UCSD-AML1 (cell line): ENCODE measurements at regions not wholly inside any gene's neighbourhood (a gene's known extent, or its start where the extent isn't known, plus 50 kb on each side); places are given as distances from the start of the nearest gene placed in this dataset.

Experiments
- DNase-seq: peaks from one replicate; lab custom pipeline; 2025; ENCODE audit not compliant: unreplicated experiment; lab: John Stamatoyannopoulos, UW

DNA sequence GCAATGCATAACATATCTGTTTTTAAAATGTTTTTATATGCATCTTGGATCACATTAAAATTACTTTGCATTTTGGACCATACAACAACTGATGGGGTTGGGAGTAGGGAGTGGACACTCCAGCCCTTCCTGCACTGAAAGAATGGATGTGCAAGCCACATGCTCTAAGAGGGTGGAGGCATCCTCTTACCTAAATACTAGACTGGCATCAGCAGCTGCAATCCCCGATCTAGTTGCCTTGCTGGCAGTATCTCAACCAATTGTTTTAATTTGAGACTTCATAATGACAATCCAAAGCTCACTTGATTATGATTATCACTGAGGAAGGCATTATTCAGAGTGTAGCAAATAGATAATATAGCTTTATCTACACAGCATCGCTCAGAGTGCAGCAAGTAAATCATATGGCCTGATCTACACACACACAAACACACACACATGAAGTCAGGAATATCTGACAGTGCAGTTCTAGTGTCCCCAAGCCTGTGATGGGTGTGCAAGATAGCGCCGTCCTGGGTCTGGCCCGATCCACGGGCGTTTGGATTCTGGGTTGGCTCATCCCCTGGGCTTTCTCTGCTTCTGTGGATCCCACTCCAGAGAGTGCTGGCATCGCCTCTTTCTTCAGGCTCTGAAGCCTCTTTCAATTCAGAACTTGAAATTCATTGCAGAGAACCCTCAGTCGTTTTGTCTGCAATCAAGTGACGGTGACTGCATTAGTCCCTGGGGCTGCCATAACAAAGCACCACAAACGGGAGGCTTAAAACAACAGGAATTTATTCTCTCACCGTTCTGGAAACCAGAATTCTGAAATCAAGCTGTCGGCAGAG, 181.3 kb downstream of the ETS2 start:
- no peak for DNase-seq

DNA sequence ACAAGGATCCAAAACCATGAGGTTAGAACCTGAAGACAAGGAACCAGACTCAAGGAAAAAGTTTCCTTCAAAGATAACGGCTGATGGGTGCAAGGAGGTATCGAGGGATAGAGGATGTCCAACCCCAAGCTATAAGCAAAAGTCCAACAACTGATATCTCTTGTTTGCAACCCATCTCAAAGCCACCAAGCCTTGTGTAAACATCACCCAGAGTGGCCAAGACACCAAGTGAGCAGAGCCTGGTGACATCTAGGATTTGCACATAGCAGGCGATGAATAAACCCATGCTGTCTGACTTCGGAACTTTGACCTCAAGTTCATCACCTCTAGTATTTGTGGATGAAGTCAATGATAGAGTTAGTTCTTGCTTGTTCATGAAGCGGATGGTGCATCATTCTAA, 180.7 kb downstream of the ETS2 start:
- DNase-seq, result no peak

DNA sequence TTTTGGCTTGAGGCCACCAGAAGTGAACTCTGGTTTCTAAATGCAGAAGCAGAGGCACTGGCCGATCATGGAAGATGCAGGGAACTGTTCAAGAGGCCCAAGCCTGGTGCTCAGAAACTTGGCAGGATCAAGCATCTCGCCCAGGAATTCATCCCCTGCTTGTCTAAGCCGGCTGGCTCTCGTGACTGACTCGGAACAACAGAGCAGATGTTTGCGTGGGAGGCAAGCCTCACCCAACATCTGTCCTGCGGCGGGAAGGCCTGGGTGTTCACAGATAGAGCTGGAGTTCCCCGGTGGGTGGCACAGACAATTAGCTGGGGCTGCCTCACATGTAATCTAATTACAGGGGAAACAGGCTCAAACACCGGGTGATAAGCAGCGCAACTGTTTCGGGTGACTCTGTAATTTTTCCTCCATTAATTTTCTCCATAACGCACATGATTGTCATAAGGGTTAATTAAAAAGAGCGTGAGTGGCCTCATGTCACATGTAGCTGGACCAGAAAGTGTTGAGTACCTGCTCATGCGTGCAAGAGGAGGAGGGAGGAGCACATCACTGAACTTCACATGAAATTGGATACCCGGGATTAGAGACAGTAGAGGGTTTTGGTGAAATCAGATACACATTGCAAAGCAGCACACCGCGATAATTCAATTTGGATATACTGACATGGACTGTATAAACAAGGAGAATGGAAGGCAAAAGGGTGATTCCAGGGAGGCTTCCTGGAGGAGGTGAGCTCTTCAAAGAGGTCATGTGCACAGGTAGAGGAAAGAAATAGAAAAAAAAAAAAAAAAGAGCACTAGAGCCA, 180.0 kb downstream of the ETS2 start:
- DNase-seq, result peak; percentile 94

DNA sequence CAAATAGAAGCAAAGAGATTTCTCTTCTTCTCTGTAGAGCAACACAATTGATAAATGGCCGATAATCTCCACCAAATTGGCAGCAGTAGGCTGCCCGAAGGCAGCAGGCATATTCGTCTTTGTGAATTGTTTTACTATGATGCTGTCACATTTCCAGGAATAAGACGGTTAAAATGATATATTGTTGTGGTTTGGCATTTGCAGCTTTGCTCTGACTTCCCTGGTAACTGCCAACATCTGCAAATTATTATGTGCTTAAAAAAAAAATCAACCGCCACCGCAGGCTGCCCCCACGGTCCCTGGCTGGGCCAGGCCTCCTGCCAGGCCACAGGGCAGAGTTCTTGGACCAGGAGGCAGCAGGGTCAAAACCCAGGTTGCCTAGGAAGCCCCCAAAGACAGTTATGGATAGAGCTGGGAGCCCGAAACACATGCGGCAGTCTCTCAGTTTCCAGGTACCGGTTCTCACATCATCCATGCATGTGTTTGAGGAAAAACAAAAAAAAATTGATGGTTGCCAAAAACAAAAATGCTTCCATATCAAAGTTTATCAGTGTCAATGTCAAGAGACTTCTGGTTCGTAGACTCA, 179.3 kb downstream of the ETS2 start:
- peak; percentile 81 for DNase-seq

DNA sequence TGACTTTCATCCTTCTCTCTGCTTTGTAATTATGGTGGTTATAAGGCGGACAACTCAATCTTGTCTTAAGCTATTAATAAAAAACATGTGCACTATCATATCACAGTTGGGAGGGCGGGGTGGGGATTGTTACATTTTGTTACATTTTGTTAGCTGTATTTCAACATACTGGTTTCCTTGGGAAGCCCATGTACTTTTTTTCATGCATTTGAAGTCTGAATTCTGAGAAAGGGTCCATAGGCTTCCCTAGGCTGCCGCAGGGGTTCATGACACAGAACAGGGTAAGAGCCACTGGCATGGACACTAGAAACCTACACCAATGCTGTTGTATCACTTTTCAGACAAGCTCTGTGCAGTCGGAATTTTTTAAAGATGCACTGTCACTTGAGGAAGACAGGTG, 178.8 kb downstream of the ETS2 start:
- DNase-seq, result no peak

DNA sequence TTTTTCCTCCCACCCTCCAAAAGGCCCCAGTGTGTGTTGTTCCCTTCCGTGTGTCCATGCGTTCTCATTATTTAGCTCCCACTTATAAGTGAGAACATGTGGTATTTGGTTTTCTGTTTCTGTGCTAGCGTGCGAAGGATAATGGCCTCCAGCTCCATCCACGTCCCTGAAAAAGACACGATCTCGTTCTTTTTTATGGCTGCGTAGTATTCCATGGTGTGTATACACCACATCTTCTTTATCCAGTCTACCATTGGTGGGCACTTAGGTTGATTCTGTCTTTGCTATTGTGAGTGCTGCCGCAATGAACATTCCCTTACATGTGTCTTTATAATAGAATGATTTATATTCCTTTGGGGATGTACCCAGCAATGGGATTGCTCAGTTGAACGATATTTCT, 177.8 kb downstream of the ETS2 start:
- DNase-seq, result no peak

DNA sequence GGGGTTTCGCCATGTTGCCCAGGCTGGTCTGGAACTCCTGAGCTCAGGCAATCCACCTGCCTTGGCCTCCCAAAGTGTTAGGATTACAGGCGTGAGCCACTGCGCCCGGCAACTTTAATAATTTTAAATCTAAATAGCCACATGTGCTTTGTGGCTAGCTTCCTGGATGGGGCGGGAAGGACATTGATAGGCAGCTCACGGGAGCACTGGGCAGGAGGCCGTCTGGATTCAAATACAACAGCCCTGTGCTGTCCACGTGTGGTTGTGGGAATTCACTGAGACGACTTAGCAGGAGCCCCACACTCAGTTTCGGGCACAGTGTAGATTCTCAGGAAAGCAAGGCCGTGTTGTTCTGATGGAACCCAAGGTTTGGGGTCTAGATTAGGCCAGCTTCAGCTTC, 177.1 kb downstream of the ETS2 start:
- no peak for DNase-seq

DNA sequence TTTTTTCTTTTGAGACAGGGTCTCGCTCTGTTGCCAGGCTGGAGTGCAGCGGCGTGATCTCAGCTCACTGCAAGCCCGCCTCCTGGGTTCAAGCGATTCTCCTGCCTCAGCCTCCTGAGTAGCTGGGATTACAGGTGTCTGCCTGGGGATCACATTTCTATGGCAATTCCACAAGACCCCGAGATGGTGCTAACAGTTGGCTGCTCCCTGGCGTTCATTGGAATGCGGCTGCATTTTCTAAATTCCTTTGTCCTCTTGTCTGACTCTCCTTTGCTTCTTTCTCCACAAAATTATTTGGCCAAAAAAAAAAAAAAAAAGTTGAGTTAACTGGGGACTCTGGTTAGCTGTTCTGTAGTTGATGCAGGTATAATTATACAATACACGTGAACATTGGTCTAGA, 176.4 kb downstream of the ETS2 start:
- DNase-seq, result no peak

DNA sequence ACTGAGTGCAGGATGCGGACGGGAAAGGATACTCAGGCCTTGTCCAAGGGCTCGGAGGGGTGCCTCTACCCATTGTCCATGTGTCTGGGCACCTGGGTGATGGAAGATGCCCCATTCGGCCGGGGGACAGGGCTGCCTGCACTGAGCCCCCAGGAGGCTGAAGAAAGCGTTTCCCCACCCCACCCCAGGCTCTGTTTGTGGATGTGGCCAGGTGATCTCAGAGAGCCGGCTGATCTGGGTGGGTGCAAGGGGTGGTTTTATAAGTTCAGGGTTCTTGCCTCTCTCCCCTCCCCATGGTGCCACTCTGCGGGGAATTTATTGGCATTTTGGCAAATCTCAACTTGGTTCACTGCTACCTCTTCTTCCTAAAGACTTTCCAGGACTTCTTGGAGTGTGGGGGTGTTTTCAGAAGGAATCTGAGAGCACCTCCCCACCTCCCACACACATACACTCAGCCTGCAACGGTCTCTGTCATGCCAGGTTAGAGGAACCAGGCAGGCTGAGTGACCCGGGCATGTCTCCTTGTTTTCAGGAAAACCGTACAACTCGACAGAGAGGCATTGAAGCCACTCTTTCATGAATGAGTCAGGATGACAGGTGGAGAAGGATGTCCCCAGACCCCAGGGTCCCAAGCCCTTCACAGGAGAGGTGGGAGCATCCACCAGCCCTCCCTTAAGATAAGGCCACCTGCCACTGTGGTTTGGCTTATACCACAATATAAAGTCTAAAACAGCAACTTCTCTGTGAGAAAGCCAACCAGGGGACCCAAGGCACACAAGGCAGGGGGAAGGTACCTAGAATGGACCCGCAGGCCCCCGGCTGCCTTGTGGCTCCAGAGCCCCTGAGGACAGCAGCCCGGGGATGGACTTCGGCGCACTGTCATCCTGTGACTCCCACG, 174.9 kb downstream of the ETS2 start:
- no peak for DNase-seq

DNA sequence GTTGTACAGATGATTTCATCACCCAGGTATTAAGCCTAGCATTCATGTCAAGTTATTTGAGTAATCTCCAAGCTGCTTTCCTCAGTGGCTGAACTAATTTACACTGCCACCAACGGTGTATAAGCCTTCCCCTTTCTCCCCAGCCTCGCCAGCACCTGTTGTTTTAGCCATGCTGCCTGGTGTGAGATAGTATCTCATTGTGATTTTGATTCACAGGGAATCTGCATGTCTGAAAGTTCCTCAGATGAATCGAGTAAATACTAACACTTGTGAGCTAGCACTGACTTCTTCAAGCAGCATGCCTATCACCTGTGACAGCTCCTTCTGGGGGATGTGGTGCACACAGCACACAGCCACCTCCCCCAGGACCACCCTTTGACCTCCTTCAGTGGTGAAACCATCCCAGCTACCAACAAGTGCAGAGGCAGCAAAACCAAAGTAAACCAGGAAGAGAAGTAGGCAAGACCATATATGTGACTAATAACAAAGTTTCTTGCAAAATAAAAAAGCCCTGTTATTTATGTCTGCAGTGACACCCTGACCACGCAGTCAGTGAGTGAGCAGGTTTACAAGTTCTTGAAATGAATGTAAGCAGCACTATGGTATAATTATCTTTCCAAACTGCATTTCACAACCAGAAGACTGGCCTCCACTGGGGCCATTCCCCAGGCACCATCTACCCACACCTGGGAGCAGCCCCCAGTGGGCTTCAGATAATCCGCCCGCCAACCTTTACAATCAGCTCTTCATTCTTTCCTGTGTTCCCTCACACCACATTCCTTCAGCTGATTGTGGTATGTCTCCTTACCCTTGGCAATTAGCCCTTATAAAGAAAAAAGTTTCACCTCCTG, 173.8 kb downstream of the ETS2 start:
- no peak for DNase-seq

DNA sequence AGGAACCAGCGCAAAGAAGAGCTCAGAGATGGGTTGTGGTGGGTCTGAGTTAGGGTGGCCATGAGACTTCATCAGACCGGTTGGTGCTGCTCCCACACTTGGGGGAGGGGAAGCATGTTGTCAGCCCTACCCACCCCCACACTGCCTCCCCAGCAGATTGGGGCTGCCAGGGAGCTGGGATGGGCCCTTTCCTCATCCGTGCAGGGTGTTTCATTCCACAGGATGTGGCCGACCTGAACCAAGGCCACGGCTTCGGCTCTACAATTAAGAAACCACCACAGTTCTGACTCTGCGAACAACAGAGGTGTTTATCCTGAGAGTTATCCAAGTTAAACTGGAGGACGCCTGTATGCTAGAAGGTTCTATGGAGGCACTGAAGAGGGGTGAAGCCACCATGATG, 171.2 kb downstream of the ETS2 start:
- peak; percentile 79 for DNase-seq

DNA sequence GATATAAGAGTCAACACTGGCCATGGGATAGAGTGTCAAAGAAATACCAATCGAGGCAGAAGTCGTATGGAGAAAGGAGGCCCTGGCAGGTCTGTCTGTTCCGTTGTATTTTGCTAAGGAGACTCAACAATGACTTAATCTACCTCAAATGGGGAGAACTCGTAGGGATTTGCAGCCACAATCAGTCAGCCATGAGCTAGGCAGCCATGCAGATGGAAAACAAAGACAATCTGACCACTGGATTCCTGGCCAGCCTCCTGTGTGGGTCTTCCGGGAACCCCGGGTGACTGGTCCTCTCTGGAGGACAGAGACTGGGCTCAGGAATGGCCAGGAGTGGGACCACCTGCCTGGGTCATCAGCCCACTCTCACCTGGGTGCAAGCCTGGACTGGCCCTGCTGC, 167.8 kb downstream of the ETS2 start:
- DNase-seq, result no peak

DNA sequence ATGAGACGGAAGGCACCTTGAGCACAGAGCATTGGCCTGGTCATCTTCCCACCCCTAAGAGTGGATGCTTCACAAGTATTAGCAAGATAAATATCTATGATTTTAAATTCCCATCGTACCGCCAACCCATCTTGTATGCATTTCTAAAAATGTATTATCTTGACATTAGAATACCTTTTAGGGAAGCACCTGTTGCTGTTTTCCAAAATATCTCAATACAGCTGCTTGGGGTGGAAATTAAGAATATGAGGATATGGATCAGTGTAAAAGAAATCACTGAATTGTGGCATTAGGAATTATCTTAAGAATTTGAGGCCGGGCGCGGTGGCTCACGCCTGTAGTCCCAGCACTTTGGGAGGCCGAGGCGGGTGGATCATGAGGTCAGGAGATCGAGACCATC, 166.3 kb downstream of the ETS2 start:
- no peak for DNase-seq

DNA sequence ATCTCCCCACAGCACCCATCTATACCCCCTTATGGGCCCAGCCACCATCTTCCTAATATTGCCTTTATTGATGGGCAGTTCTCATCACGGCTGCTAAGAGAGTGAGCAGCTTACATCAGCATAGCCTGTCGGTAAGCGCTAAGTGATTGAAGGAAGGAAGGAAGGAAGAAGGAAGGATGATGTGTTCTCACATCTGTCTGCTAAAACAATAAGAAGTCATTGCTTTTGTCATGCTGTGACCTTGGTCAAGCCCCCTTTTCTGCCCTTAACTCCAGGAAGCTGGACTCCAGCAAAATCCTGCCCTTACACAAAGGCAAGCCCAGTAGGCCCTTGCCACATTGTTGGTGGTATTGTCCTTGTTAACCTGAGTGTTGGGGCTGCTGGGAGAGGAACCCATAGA, 165.0 kb downstream of the ETS2 start:
- DNase-seq, result no peak

DNA sequence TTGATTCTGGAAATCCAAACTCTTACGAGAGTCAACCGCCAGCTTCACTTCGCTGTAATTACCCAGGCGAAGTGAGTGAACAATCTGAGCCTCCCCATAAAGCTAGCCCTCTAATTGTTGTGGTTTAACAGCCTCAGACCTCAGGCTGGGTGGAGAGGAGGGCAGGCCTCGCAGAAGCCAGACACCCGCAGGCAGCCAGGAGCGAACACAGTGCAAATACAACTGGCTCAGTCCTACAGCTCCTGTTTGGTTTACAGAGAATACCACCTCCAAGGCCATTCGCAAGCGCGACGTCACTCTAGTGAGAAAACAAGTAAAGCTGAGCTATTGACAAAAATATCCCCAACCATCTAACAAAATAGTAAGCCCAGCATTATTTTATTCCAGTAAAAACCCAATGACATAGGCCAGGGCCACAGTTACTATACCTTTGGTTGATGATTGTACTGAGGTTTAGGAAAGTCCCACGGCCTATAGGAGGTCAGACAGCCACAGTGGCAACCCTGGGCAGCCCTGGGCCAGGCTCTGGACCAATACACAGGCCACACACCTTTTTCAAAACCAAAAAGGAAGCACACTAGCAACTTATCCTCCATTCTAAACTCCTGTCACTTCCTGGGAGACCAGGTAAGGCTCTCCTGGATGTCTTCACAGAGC, 163.3 kb downstream of the ETS2 start:
- DNase-seq, result no peak

DNA sequence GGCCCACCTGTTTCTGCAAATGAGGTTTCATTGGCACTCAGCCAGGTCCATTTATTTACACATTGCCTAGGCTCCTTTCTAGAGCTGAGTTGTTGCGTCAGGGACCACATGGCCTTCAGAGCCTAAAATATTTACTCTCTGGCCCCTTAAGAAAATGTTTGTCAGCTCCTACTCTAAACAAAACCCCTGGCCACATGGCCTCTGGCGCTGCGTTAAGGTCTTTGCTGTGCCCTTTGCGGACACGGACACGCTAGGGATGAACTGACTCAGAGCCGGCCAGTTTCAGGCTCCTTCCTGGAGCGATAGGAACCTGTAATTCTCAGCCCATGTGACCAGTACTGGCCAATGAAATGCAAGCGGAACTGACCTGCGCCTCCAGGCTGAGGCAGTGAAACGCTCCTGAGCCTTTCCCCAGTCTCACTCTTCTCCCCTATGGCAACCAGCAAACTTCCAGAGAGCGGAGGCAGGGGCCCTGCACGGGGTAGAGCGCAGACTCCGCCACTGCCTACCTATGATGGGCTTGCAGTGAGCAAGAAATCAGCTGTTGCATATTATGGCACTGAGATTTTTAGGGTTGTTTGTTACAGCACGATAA, 160.3 kb downstream of the ETS2 start:
- DNase-seq, result no peak

DNA sequence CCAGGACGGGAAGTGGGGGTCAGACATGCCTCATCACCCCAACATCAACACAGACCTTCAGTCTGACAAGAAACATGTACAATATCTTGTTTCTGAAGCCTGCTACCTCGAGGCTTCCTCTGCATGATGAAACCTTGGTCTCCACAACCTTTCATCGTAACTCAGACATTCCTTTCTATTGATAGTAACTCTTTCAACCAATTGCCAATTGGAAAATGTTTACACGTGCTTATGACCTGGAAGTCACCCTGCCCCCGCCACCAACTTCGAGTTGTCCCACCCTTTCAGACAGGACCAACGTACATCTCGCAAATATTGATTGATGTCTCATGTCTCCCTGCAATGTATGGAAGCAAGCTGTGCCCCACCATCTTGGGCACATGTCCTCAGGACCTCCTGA, 159.5 kb downstream of the ETS2 start:
- no peak for DNase-seq

DNA sequence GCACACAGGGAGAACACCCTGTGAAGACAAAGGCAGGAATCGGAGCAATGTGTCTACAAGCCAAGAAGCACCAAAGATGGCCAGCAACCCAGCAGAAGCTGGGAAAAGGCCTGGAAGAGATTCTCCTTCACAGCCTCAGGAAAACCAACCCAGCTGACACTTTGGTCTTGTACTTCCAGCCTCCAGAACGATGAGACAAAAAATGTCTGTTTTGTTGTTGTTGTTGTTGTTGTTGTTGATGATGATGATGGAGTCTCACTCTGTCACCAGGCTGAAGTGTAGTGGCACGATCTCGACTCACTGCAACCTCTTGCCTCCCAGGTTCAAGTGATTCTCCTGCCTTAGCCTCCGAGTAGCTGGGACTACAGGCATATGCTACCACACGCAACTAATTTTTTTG, 157.3 kb downstream of the ETS2 start:
- no peak for DNase-seq

DNA sequence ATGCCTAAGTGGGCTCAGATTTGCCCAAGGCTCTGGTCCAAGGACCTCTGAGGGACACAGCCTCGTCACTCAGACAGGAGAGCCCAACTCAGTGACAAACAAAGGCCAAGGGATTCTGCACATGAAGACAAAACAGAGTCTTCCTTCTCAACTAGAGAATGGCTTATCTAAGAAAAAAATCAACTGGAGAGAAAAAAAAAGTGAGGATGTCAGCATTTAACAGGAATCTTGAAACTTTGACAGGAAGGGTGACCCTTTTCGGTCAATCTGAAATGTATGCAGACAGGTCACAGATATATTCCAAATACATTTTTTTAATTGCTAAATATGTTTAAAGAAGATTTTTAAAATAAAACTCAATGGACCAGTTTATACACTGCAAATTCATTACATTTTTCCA, 154.5 kb downstream of the ETS2 start:
- no peak for DNase-seq
